ENCODE measurements at regions not wholly inside any gene's neighbourhood (a gene's known extent, or its start where the extent isn't known, plus 50 kb on each side); places are given as distances from the start of the nearest gene placed in this dataset.

GRCh38 chr9:1907465-1907864, 107.7 kb upstream of the SMARCA2 start:
- Histone ChIP-seq H3K36me3 (ENCODE audit: insufficient read depth, low read length) (no peaks in the 10 kb centered on the region), H4K20me1 (ENCODE audit: insufficient read depth, low read length) (no peaks in the 10 kb centered on the region), H3K27ac (ENCODE audit: low read length) (no peak overlapping the region), H3K4me1 (ENCODE audit: insufficient read depth, low read length) (no peaks in the 10 kb centered on the region), H3K79me2 (ENCODE audit: insufficient read depth, low read length) (no peaks in the 10 kb centered on the region), H3K9ac (ENCODE audit: low read depth, low read length) (no peak overlapping the region), H3K9me3 (ENCODE audit: insufficient read depth, low read length, severe bottlenecking) (no peaks in the 10 kb centered on the region), H3K27me3 (ENCODE audit: insufficient read depth, low read length, poor library complexity) (no peaks in the 10 kb centered on the region), H2AFZ (ENCODE audit: low read depth, low read length) (no peak overlapping the region), H3K4me2 (ENCODE audit: insufficient read depth, low read length) (no peak overlapping the region), H3K4me3 (ENCODE audit: low read depth in 1 of 2, low read length in 2 of 2) (no peak overlapping the region)
- TF ChIP-seq, protein P1, sequence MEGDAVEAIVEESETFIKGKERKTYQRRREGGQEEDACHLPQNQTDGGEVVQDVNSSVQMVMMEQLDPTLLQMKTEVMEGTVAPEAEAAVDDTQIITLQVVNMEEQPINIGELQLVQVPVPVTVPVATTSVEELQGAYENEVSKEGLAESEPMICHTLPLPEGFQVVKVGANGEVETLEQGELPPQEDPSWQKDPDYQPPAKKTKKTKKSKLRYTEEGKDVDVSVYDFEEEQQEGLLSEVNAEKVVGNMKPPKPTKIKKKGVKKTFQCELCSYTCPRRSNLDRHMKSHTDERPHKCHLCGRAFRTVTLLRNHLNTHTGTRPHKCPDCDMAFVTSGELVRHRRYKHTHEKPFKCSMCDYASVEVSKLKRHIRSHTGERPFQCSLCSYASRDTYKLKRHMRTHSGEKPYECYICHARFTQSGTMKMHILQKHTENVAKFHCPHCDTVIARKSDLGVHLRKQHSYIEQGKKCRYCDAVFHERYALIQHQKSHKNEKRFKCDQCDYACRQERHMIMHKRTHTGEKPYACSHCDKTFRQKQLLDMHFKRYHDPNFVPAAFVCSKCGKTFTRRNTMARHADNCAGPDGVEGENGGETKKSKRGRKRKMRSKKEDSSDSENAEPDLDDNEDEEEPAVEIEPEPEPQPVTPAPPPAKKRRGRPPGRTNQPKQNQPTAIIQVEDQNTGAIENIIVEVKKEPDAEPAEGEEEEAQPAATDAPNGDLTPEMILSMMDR (IDR thresholded peaks at IDR 0.05; ENCODE audit: borderline replicate concordance, extremely low read depth, low read length, poor library complexity, severe bottlenecking): no peak
- ATAC-seq (ENCODE audit: insufficient read depth, low read depth): no peak
- DNase-seq: no peak

GRCh38 chr9:1909322-1909721, 105.8 kb upstream of the SMARCA2 start:
- TF ChIP-seq EZH2 (IDR thresholded peaks at IDR 0.05; ENCODE audit: borderline replicate concordance, low read depth, low read length, severe bottlenecking): no peak
- TF ChIP-seq, protein P1 (IDR thresholded peaks at IDR 0.05; ENCODE audit: borderline replicate concordance, extremely low read depth, low read length, poor library complexity, severe bottlenecking): no peak
- Histone ChIP-seq H3K36me3 (ENCODE audit: insufficient read depth, low read length) (no peaks in the 10 kb centered on the region), H2AFZ (ENCODE audit: low read depth, low read length) (no peak overlapping the region), H3K27ac (ENCODE audit: low read length) (no peak overlapping the region), H3K79me2 (ENCODE audit: insufficient read depth, low read length) (no peaks in the 10 kb centered on the region), H3K9ac (ENCODE audit: low read depth, low read length) (no peak overlapping the region), H3K27me3 (ENCODE audit: insufficient read depth, low read length, poor library complexity) (no peaks in the 10 kb centered on the region), H4K20me1 (ENCODE audit: insufficient read depth, low read length) (no peaks in the 10 kb centered on the region), H3K9me3 (ENCODE audit: insufficient read depth, low read length, severe bottlenecking) (no peaks in the 10 kb centered on the region), H3K4me2 (ENCODE audit: insufficient read depth, low read length) (no peak overlapping the region), H3K4me1 (ENCODE audit: insufficient read depth, low read length) (no peaks in the 10 kb centered on the region), H3K4me3 (ENCODE audit: low read depth in 1 of 2, low read length in 2 of 2) (no peak overlapping the region)
- no peak for ATAC-seq (ENCODE audit: insufficient read depth, low read depth)
- no peak for DNase-seq

DNA sequence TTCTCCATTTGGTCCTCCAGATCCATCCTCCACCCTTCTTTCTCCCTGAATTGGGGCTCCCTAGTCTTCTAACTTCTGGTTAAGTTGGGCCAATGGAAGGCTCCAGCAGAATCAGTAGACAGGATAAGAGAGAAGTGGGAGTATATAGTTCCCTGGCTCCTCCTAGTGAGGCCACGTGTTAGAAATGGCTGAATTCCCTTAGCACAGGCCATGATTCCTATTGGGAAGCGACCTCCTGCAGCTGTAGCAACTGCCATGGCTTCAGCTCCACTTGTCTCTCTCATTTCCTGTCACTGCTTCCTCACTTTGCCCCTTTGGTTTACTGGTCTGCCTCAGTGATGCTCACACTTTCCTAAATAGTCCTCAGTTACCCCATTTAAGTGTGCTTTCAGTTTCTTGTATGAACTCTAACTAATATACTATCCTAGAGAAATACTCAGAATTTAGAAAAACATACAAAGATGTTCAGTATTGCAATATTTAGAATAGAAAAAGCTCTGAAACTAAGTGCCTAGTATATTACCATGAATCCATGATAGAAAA, 104.8 kb upstream of the SMARCA2 start:
- no peaks in the 10 kb centered on the region for H3K27me3 ChIP-seq (ENCODE audit: insufficient read depth, low read length, poor library complexity)
- no peak overlapping the region for H3K9ac ChIP-seq (ENCODE audit: low read depth, low read length)
- H3K4me1 ChIP-seq (ENCODE audit: insufficient read depth, low read length): no peaks in the 10 kb centered on the region
- no peak overlapping the region for H2AFZ ChIP-seq (ENCODE audit: low read depth, low read length)
- no peaks in the 10 kb centered on the region for H4K20me1 ChIP-seq (ENCODE audit: insufficient read depth, low read length)
- no peak overlapping the region for H3K4me2 ChIP-seq (ENCODE audit: insufficient read depth, low read length)
- TF ChIP-seq, protein P1 (IDR thresholded peaks at IDR 0.05; ENCODE audit: borderline replicate concordance, extremely low read depth, low read length, poor library complexity, severe bottlenecking): no peak
- no peak for TF ChIP-seq EZH2 (IDR thresholded peaks at IDR 0.05; ENCODE audit: borderline replicate concordance, low read depth, low read length, severe bottlenecking)
- H3K27ac ChIP-seq (ENCODE audit: low read length): no peak overlapping the region
- no peak for DNase-seq
- H3K4me3 ChIP-seq (ENCODE audit: low read depth in 1 of 2, low read length in 2 of 2): no peak overlapping the region
- no peaks in the 10 kb centered on the region for H3K9me3 ChIP-seq (ENCODE audit: insufficient read depth, low read length, severe bottlenecking)
- no peaks in the 10 kb centered on the region for H3K79me2 ChIP-seq (ENCODE audit: insufficient read depth, low read length)
- ATAC-seq (ENCODE audit: insufficient read depth, low read depth): no peak; the same call in 2 of the 3 replicates
- no peaks in the 10 kb centered on the region for H3K36me3 ChIP-seq (ENCODE audit: insufficient read depth, low read length)

All from DND-41 (cell line).